ENCODE measurements at regions not wholly inside any gene's neighbourhood (a gene's known extent, or its start where the extent isn't known, plus 50 kb on each side); places are given as distances from the start of the nearest gene placed in this dataset.

DNA sequence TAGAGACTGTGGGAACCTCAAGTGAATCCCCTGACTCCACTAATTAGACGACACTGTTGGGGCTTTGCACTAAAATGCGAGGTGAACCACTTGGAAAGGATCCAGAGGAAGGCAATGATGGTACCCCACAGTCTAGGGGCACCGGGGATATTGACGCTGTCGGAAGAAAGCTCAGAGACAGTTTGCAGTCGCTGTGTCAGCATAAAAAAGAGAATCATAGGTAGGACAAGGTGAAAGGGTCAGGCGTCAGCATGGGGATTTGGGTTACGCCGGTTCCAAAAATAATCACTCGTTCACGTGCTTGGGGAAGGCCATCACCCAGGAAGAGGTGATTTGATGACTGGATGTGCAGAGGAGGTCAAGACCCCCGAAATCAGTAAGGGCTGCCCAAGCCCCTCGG is 598.0 kb upstream of the NOX3 start:
- TF ChIP-seq, protein P1, sequence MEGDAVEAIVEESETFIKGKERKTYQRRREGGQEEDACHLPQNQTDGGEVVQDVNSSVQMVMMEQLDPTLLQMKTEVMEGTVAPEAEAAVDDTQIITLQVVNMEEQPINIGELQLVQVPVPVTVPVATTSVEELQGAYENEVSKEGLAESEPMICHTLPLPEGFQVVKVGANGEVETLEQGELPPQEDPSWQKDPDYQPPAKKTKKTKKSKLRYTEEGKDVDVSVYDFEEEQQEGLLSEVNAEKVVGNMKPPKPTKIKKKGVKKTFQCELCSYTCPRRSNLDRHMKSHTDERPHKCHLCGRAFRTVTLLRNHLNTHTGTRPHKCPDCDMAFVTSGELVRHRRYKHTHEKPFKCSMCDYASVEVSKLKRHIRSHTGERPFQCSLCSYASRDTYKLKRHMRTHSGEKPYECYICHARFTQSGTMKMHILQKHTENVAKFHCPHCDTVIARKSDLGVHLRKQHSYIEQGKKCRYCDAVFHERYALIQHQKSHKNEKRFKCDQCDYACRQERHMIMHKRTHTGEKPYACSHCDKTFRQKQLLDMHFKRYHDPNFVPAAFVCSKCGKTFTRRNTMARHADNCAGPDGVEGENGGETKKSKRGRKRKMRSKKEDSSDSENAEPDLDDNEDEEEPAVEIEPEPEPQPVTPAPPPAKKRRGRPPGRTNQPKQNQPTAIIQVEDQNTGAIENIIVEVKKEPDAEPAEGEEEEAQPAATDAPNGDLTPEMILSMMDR (IDR thresholded peaks at IDR 0.05; ENCODE audit: control extremely low read depth, extremely low read depth, low read depth, missing control alignments) = no peak
- POLR2A ChIA-PET = no interaction called here
- no peak for DNase-seq (ENCODE audit: extremely low spot score)
- CTCF ChIA-PET = no interaction called here

DNA sequence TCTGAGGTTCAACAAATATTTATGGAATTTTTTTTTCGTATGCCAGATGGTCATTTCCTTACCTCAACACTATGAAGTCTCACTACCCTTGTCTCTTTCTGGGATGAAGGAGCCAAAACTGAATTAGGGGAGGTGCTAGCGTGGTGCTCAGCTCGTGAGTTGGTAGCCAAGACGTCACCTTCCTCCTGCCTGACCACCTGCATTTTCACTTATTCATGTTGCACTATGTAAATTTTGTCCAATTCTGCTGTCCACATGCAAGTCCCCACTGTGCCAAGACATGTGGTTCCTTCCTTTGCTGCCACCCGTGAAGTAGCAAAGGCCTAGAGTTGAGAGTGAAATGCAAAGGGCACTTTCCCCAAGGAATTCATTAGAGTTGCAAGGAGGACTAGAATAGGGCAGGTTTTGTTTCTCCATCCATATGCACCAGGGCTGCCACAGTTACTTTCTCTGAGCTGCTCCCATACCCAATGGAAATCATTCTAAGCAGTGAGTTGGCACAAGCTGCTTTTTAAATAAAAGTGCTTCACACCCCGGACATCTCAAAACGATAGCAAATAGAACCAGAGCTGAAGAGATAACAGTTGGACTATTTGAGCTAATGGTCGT is 591.3 kb upstream of the NOX3 start:
- POLR2A ChIA-PET = no interaction called here
- CTCF ChIA-PET = interaction anchor here (0.9 kb wide), 1 partner anchor 50 kb away, joined by 3 read pairs; no protein-coding TSS in a partner anchor
- TF ChIP-seq, protein P1 (IDR thresholded peaks at IDR 0.05; ENCODE audit: control extremely low read depth, extremely low read depth, low read depth, missing control alignments) = no peak
- DNase-seq (ENCODE audit: extremely low spot score) = no peak

DNA sequence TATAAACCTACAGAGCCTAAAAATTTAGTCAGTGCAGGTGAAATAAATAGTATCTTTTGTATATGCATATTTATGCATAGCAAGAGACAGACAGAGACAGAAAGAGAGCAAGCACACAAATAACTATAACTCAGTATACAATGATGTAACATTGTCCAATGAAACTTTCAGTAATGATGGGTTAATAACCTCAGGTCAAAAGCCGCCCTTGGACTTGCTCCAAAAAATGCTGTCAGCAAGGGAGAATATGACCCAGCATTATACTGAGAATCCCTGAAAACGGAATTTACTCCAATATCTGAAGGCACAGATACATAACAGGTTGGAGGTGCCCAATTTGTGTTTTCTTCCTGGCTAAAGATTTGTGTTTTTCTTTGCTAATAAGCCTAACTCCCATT is 590.6 kb upstream of the NOX3 start:
- CTCF ChIA-PET = no interaction called here
- POLR2A ChIA-PET = no interaction called here
- DNase-seq (ENCODE audit: extremely low spot score) = no peak
- TF ChIP-seq, protein P1 (IDR thresholded peaks at IDR 0.05; ENCODE audit: control extremely low read depth, extremely low read depth, low read depth, missing control alignments) = no peak

DNA sequence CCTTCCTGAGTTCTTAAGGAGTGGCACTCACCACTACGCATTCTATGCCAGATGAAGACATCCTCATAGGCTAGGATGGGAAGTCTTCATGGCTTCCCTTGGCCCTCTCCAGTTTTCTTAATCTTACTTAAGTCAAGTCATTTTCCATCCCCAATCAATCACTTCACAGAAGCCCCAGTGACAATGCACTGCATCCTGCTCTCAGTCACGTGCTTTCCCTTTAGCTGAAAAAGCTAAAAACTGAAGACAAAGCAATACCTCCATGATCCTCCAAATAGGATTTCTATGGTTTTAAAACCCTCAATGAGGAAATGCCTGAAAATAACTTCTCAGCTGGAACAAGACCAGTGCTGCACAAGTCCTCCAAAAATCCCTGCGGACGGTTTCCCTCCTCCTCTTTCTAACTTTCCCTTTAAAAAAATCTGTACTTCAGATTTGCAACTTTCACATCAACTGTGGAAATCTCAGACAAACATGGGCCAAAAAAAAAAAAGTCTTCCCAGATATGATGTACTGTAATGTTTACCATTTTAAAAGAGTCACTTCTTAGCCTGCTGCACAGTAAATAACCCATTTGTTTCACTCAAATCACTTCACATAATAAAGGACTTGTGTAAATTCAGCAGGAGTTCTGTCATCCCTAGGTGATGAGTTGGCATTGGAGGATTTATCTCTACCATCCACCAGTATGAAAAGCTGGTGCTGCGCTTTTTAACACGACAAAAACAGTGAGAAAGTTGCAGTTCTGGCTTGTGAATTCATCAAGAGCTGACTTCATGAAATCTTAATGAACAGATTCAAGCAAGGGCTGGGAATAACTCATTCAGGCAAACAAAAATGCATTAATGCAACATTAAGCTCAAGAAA is 590.0 kb upstream of the NOX3 start:
- no peak for DNase-seq (ENCODE audit: extremely low spot score)
- CTCF ChIA-PET = no interaction called here
- POLR2A ChIA-PET = no interaction called here
- TF ChIP-seq, protein P1 (IDR thresholded peaks at IDR 0.05; ENCODE audit: control extremely low read depth, extremely low read depth, low read depth, missing control alignments) = no peak

DNA sequence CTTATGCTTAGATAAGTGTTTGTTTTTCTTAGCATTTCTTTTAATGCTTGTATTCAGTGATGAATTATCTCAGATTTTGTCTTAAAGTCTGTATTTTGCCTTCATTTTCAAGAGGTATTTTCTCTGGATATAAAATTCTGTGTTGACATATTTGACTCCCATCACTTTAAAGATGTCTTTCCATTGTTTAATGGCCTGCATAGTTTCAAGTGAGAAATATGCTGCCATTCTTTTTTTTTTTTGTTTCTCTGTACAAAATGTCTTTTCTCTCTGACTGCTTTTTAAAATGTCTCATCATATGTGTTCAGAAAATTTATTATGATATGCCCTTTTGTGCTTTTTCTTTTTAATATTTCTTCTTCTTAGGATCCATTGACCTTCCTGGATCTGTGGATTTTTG is 578.0 kb upstream of the NOX3 start:
- TF ChIP-seq, protein P1 (IDR thresholded peaks at IDR 0.05; ENCODE audit: control extremely low read depth, extremely low read depth, low read depth, missing control alignments) = no peak
- CTCF ChIA-PET = no interaction called here
- POLR2A ChIA-PET = no interaction called here
- no peak for DNase-seq (ENCODE audit: extremely low spot score)

DNA sequence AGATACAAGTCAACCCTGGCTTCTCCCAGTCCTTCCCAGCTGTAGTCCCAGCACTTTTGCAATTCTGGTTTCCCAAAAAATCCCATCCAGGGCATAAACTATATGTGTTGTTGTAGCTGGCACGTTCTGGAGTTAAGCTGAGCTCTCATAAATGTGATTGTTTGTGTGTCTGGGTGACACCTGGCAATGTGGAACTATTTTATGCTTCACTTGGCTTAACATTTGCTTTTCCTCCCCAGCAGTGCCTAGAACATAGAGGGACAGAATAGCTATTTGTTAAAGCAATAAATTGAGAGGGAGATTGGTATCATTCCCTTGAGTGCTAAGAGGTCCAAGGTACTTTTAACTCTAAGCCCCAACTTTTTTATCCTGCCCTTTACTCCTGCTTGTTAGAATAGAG is 575.9 kb upstream of the NOX3 start:
- DNase-seq (ENCODE audit: extremely low spot score) = no peak
- TF ChIP-seq, protein P1 (IDR thresholded peaks at IDR 0.05; ENCODE audit: control extremely low read depth, extremely low read depth, low read depth, missing control alignments) = no peak
- ChIA-PET POLR2A (no interaction called here), CTCF (no interaction called here)

Data from GM10248 (cell line).